OCI-LY3 (cell line): ENCODE measurements at regions not wholly inside any gene's neighbourhood (a gene's known extent, or its start where the extent isn't known, plus 50 kb on each side); places are given as distances from the start of the nearest gene placed in this dataset.

Experiments used
- H2AFZ ChIP-seq: fragments of 200-600, 300-600 bp; shearing (Covaris generic); 2 replicates; pipeline ENCODE4 v1.6.0; 2014; ENCODE audit warnings: antibody characterized with exemption, low read depth, low read length
- H3K27ac ChIP-seq: fragments of 200-600, 300-600 bp; sonication (generic); 2 replicates; pipeline ENCODE4 v1.5.1; 2014; ENCODE audit warnings: mild to moderate bottlenecking, low read length, moderate library complexity, mixed read lengths
- H3K27me3 ChIP-seq: fragments of 200-600, 300-600 bp; sonication (generic); 2 replicates; pipeline ENCODE4 v1.6.1; 2014; ENCODE audit warnings: low read depth, low read length, mixed read lengths
- H3K36me3 ChIP-seq: fragments of 200-600, 300-600 bp; sonication (generic); replicated peaks from 2 replicates; pipeline ENCODE3; 2014; ENCODE audit warnings: low read depth, low read length, mixed read lengths
- H3K4me1 ChIP-seq: fragments of 300-600, 200-600 bp; sonication (generic); 2 replicates; pipeline ENCODE4 v1.6.1; 2014; ENCODE audit warnings: low read length, mixed read lengths
- H3K4me2 ChIP-seq: fragments of 200-600, 300-600 bp; sonication (generic); 2 replicates; pipeline ENCODE4 v1.6.1; 2014; ENCODE audit warnings: low read length, mixed read lengths
- H3K4me3 ChIP-seq: fragments of 300-600, 200-600 bp; sonication (generic); 2 replicates; pipeline ENCODE4 v1.5.1; 2014; ENCODE audit warnings: antibody characterized with exemption, mild to moderate bottlenecking, low read length, moderate library complexity
- H3K79me2 ChIP-seq: fragments of 300-600, 200-600 bp; shearing (Covaris generic); 2 replicates; pipeline ENCODE4 v1.6.1; 2014; ENCODE audit warnings: mild to moderate bottlenecking, low read length, mixed read lengths
- H3K9ac ChIP-seq: fragments of 300-600, 200-600 bp; shearing (Covaris generic); 2 replicates; pipeline ENCODE4 v1.6.0; 2014; ENCODE audit warnings: mild to moderate bottlenecking, low read length, moderate library complexity
- H3K9me3 ChIP-seq: fragments of 200-600, 300-600 bp; shearing (Covaris generic); 2 replicates; pipeline ENCODE4 v1.6.1; 2014; ENCODE audit warnings: low read length, mixed read lengths; ENCODE audit not compliant: insufficient read depth
- H4K20me1 ChIP-seq: fragments of 200-600, 300-600 bp; sonication (generic); 2 replicates; pipeline ENCODE4 v1.6.1; 2016; ENCODE audit warnings: low read length, mixed read lengths; ENCODE audit not compliant: insufficient read depth
- EZH2phosphoT487 ChIP-seq: fragments of 200-600 bp; shearing (Covaris generic); IDR thresholded peaks from 2 replicates; pipeline ENCODE4 v1.6.1; 2018; ENCODE audit warnings: antibody characterized with exemption, mixed run types, low read depth
- TF ChIP-seq, protein P1 (sequence below): fragments of 200-600, 300-600 bp; sonication (generic); IDR thresholded peaks from 2 replicates; pipeline ENCODE4 v1.5.1; 2014; ENCODE audit warnings: antibody characterized with exemption, low read length, low read depth

- Histone ChIP-seq H2AFZ (no peak overlapping the region), H3K9ac (no peak overlapping the region), H3K9me3 (no peaks in the 10 kb centered on the region), H4K20me1 (no peaks in the 10 kb centered on the region), H3K27ac (no peak overlapping the region), H3K79me2 (no peaks in the 10 kb centered on the region), H3K4me1 (no peaks in the 10 kb centered on the region), H3K4me2 (no peak overlapping the region), H3K4me3 (no peak overlapping the region), H3K27me3 (no peaks in the 10 kb centered on the region), H3K36me3 (no peaks in the 10 kb centered on the region)
- TF ChIP-seq, protein P1, sequence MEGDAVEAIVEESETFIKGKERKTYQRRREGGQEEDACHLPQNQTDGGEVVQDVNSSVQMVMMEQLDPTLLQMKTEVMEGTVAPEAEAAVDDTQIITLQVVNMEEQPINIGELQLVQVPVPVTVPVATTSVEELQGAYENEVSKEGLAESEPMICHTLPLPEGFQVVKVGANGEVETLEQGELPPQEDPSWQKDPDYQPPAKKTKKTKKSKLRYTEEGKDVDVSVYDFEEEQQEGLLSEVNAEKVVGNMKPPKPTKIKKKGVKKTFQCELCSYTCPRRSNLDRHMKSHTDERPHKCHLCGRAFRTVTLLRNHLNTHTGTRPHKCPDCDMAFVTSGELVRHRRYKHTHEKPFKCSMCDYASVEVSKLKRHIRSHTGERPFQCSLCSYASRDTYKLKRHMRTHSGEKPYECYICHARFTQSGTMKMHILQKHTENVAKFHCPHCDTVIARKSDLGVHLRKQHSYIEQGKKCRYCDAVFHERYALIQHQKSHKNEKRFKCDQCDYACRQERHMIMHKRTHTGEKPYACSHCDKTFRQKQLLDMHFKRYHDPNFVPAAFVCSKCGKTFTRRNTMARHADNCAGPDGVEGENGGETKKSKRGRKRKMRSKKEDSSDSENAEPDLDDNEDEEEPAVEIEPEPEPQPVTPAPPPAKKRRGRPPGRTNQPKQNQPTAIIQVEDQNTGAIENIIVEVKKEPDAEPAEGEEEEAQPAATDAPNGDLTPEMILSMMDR: no peak
- no peak for TF ChIP-seq EZH2phosphoT487
Observed at GRCh38 chr10:9719246-9719645, 1298.4 kb upstream of the CELF2 start.

- no peaks in the 10 kb centered on the region for H3K9me3 ChIP-seq
- H3K4me3 ChIP-seq: no peak overlapping the region
- H3K79me2 ChIP-seq: no peaks in the 10 kb centered on the region
- H3K4me2 ChIP-seq: no peak overlapping the region
- no peak overlapping the region for H3K27ac ChIP-seq
- no peak overlapping the region for H2AFZ ChIP-seq
- no peaks in the 10 kb centered on the region for H3K27me3 ChIP-seq
- TF ChIP-seq EZH2phosphoT487: no peak
- TF ChIP-seq, protein P1: no peak
- no peaks in the 10 kb centered on the region for H4K20me1 ChIP-seq
- H3K36me3 ChIP-seq: no peaks in the 10 kb centered on the region
- H3K9ac ChIP-seq: no peak overlapping the region
- no peaks in the 10 kb centered on the region for H3K4me1 ChIP-seq
Observed at GRCh38 chr10:9733766-9734165, 1283.9 kb upstream of the CELF2 start.

DNA sequence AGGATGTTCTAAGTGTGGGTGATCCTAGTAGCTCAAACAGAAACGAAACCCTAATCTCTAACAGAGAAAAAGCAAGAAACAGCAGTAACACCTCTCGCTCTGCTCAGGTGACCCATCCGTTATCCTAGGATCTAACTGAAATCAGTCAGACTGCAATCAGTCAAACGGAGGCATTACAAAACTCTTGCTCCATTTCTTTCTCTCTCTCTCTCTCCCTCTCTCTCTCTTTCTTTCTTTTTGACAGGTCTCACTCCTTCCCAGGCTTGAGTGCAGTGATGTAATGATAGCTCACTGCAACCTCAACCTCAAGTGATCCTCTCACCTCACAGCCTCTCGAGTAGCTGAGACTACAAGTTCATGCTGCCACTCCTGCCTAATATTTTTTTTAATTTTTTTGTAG is 1283.5 kb upstream of the CELF2 start:
- Histone ChIP-seq H3K27ac (no peak overlapping the region), H3K4me3 (no peak overlapping the region), H3K9ac (no peak overlapping the region), H3K36me3 (no peaks in the 10 kb centered on the region), H3K4me1 (no peaks in the 10 kb centered on the region), H3K4me2 (no peak overlapping the region), H3K9me3 (no peaks in the 10 kb centered on the region), H3K27me3 (no peaks in the 10 kb centered on the region), H3K79me2 (no peaks in the 10 kb centered on the region), H2AFZ (no peak overlapping the region), H4K20me1 (no peaks in the 10 kb centered on the region)
- TF ChIP-seq, protein P1: no peak
- TF ChIP-seq EZH2phosphoT487: no peak

DNA sequence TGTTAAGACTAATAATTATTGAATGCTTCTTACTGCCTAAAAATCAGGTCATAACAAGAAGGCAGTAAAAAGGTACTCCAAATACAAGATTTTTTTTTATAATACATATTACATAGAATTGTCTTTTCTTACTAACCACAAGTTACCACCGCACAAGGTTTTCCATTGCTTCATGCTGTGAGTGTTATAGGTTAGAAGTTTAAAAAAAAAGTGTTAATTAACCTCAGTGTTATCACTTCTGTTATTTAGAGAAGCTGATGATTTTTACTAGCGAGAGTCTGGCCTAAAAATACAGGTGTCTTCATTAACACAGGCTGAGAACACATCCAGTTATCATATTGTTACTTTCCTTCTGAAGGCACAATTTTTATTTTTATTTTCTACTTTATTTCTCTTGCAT is 1281.9 kb upstream of the CELF2 start:
- Histone ChIP-seq H3K4me2 (no peak overlapping the region), H3K9ac (no peak overlapping the region), H3K27me3 (no peaks in the 10 kb centered on the region), H3K27ac (no peak overlapping the region), H2AFZ (no peak overlapping the region), H3K79me2 (no peaks in the 10 kb centered on the region), H3K36me3 (no peaks in the 10 kb centered on the region), H3K4me3 (no peak overlapping the region), H3K4me1 (no peaks in the 10 kb centered on the region), H4K20me1 (no peaks in the 10 kb centered on the region), H3K9me3 (no peaks in the 10 kb centered on the region)
- TF ChIP-seq, protein P1: no peak
- TF ChIP-seq EZH2phosphoT487: no peak
